A673 (cell line): ENCODE measurements at regions not wholly inside any gene's neighbourhood (a gene's known extent, or its start where the extent isn't known, plus 50 kb on each side); places are given as distances from the start of the nearest gene placed in this dataset.

ENCODE experiments used
- BruUV-seq: library from RNA; stranded (reverse); fragments of 400-500 nt; replicated peaks from 2 replicates; lab custom pipeline; 2021; lab: Mats Ljungman, UMichigan
- CTCF ChIA-PET: fragments of 300-600 bp; sonication (Branson Sonifier 250); formaldehyde crosslinking; loops from one replicate; lab custom pipeline; 2022; ENCODE audit warnings: antibody characterized with exemption; lab: Charles Lee
- POLR2A ChIA-PET: fragments of 300-600 bp; sonication (Branson Sonifier 250); formaldehyde crosslinking; loops from one replicate; lab custom pipeline; 2022; ENCODE audit warnings: antibody characterized with exemption; ENCODE audit not compliant: low non-redundant PET; lab: Charles Lee
- DNase-seq: peaks from one replicate; pipeline ENCODE4 v3.0.0-alpha.2; 2015; ENCODE audit warnings: low spot score
- H3K27ac ChIP-seq: fragments of 200-600 bp; sonication (generic); 2 replicates; pipeline ENCODE4 v1.5.1; 2016; ENCODE audit warnings: mixed run types, low read depth, mild to moderate bottlenecking, mixed read lengths, antibody characterized with exemption, low read length; ENCODE audit not compliant: poor library complexity, severe bottlenecking
- H3K27me3 ChIP-seq: fragments of 200-600 bp; sonication (generic); replicated peaks from 2 replicates; pipeline ENCODE4 v1.6.1; 2017; ENCODE audit warnings: mixed run types, low read depth, mild to moderate bottlenecking, mixed read lengths, antibody characterized with exemption, low read length; ENCODE audit not compliant: insufficient read depth, poor library complexity
- H3K36me3 ChIP-seq: fragments of 200-600 bp; sonication (generic); 2 replicates; pipeline ENCODE4 v1.6.1; 2016; ENCODE audit warnings: mixed run types, mild to moderate bottlenecking, mixed read lengths, antibody characterized with exemption, low read length; ENCODE audit not compliant: insufficient read depth, poor library complexity, severe bottlenecking
- H3K4me1 ChIP-seq: fragments of 200-600 bp; sonication (generic); 2 replicates; pipeline ENCODE4 v1.6.1; 2017; ENCODE audit warnings: mixed run types, mild to moderate bottlenecking, mixed read lengths, antibody characterized with exemption, low read length; ENCODE audit not compliant: insufficient read depth, poor library complexity, severe bottlenecking
- H3K4me3 ChIP-seq: fragments of 200-600 bp; sonication (generic); 2 replicates; pipeline ENCODE4 v1.5.1; 2016; ENCODE audit warnings: low read depth, mixed run types, mild to moderate bottlenecking, mixed read lengths, low read length; ENCODE audit not compliant: poor library complexity, severe bottlenecking
- H3K9me3 ChIP-seq: fragments of 200-600 bp; sonication (generic); 2 replicates; pipeline ENCODE4 v1.6.1; 2016; ENCODE audit warnings: mixed run types, low read depth, mild to moderate bottlenecking, mixed read lengths, antibody characterized with exemption, low read length; ENCODE audit not compliant: poor library complexity, severe bottlenecking
- CTCF ChIP-seq: fragments of 300-800, 200-600 bp; sonication (generic); conservative IDR thresholded peaks from 2 replicates; pipeline ENCODE4 v1.5.1; 2017; ENCODE audit warnings: low read depth, mild to moderate bottlenecking, antibody characterized with exemption, low read length, moderate library complexity, mixed read lengths
- EZH2 ChIP-seq: fragments of 200-600 bp; sonication (generic); IDR thresholded peaks from 2 replicates; pipeline ENCODE4 v1.6.1; 2017; ENCODE audit warnings: borderline replicate concordance, low read depth, mild to moderate bottlenecking, mixed read lengths, antibody characterized with exemption, low read length; ENCODE audit not compliant: poor library complexity, severe bottlenecking
- intact Hi-C: fragments of 100-400 bp; cut with micrococcal nuclease; formaldehyde crosslinking; loops from one replicate; pipeline ENCODE4 v1.10.0; 2022; ENCODE audit not compliant: unreplicated experiment

- H3K4me1 ChIP-seq: no peaks in the 10 kb centered on the region
- no peak overlapping the region for H3K4me3 ChIP-seq
- BruUV-seq: no TSS peak
- CTCF ChIA-PET: no interaction called here
- no peak for DNase-seq
- intact Hi-C loops: no loop called here
- POLR2A ChIA-PET: no interaction called here
- H3K27me3 ChIP-seq: no peaks in the 10 kb centered on the region
- H3K36me3 ChIP-seq: no peaks in the 10 kb centered on the region
- TF ChIP-seq EZH2 (no peak), CTCF (no peak)
- H3K9me3 ChIP-seq: no peaks in the 10 kb centered on the region
- no peak overlapping the region for H3K27ac ChIP-seq
These were observed 268.6 kb upstream of the MEIS2 start for GRCh38 chr15:37368961-37369360.

- no peaks in the 10 kb centered on the region for H3K27me3 ChIP-seq
- ChIA-PET POLR2A (no interaction called here), CTCF (no interaction called here)
- no peaks in the 10 kb centered on the region for H3K4me1 ChIP-seq
- no peaks in the 10 kb centered on the region for H3K36me3 ChIP-seq
- TF ChIP-seq EZH2 (no peak), CTCF (no peak)
- no TSS peak for BruUV-seq
- H3K4me3 ChIP-seq: no peak overlapping the region
- H3K9me3 ChIP-seq: no peaks in the 10 kb centered on the region
- intact Hi-C loops: no loop called here
- no peak for DNase-seq
- no peak overlapping the region for H3K27ac ChIP-seq
These were observed 270.6 kb upstream of the MEIS2 start for GRCh38 chr15:37370941-37371340.

- H3K4me3 ChIP-seq: no peak overlapping the region
- no TSS peak for BruUV-seq
- DNase-seq: no peak
- intact Hi-C loops: no loop called here
- ChIA-PET POLR2A (no interaction called here), CTCF (no interaction called here)
- H3K36me3 ChIP-seq: no peaks in the 10 kb centered on the region
- no peaks in the 10 kb centered on the region for H3K27me3 ChIP-seq
- TF ChIP-seq CTCF (no peak), EZH2 (no peak)
- no peaks in the 10 kb centered on the region for H3K4me1 ChIP-seq
- no peak overlapping the region for H3K27ac ChIP-seq
- H3K9me3 ChIP-seq: no peaks in the 10 kb centered on the region
These were observed 271.7 kb upstream of the MEIS2 start for GRCh38 chr15:37372064-37372463.
